Stomach smooth muscle (tissue), 2 donors: ENCODE measurements at regions not wholly inside any gene's neighbourhood (a gene's known extent, or its start where the extent isn't known, plus 50 kb on each side); places are given as distances from the start of the nearest gene placed in this dataset.

ENCODE experiments used
- H3K27ac ChIP-seq: one replicate; pipeline ENCODE4 v1.7.0; 2013; ENCODE audit warnings: mild to moderate bottlenecking, low read length, inconsistent platforms
- H3K27me3 ChIP-seq, 2 donors: one replicate each; pipeline ENCODE4 v1.7.0; 2013; ENCODE audit warnings: low read length in 2 of 2; ENCODE audit not compliant: insufficient read depth in 2 of 2, control insufficient read depth in 1 of 2
- H3K36me3 ChIP-seq, 2 donors: one replicate each; pipeline ENCODE4 v1.7.0; 2013; ENCODE audit warnings: low read length in 2 of 2; ENCODE audit not compliant: control insufficient read depth in 2 of 2, insufficient read depth in 2 of 2
- H3K4me1 ChIP-seq: one replicate; pipeline ENCODE4 v1.7.0; 2013; ENCODE audit warnings: low read length; ENCODE audit not compliant: control insufficient read depth, insufficient read depth
- H3K4me3 ChIP-seq, 2 donors: one replicate each; pipeline ENCODE4 v1.7.0; 2013; ENCODE audit warnings: low read length in 2 of 2
- H3K9ac ChIP-seq, 2 donors: one replicate each; pipeline ENCODE4 v1.7.0; 2013; ENCODE audit warnings: low read length in 2 of 2, mild to moderate bottlenecking in 1 of 2
- H3K9me3 ChIP-seq, 2 donors: one replicate each; pipeline ENCODE4 v1.7.0; 2013; ENCODE audit warnings: low read length in 2 of 2; ENCODE audit not compliant: control insufficient read depth in 2 of 2
- donor health status: healthy.
- donor health status: Pancreatic carcinoma.

GRCh38 chr3:168540726-168541125, 445.0 kb upstream of the GOLIM4 start:
- H3K9me3 ChIP-seq, result no peaks in the 10 kb centered on the region
- H3K27ac ChIP-seq, result no peak overlapping the region
- H3K27me3 ChIP-seq, result no peaks in the 10 kb centered on the region
- no peaks in the 10 kb centered on the region for H3K36me3 ChIP-seq
- H3K4me3 ChIP-seq, result no peak overlapping the region
- peaks cover 4% of the 10 kb centered on the region for H3K4me1 ChIP-seq
- H3K9ac ChIP-seq, result no peak overlapping the region

- H3K27ac ChIP-seq, result no peak overlapping the region
- H3K9me3 ChIP-seq, result no peaks in the 10 kb centered on the region
- no peak overlapping the region for H3K9ac ChIP-seq
- peaks cover 4% of the 10 kb centered on the region for H3K4me1 ChIP-seq
- H3K36me3 ChIP-seq, result no peaks in the 10 kb centered on the region
- no peak overlapping the region for H3K4me3 ChIP-seq
- no peaks in the 10 kb centered on the region for H3K27me3 ChIP-seq
These were observed 444.2 kb upstream of the GOLIM4 start for GRCh38 chr3:168539909-168540308.

GRCh38 chr3:168534761-168535160, 439.0 kb upstream of the GOLIM4 start:
- H3K9ac ChIP-seq, result no peak overlapping the region
- H3K9me3 ChIP-seq, result no peaks in the 10 kb centered on the region
- no peaks in the 10 kb centered on the region for H3K36me3 ChIP-seq
- no peaks in the 10 kb centered on the region for H3K4me1 ChIP-seq
- H3K4me3 ChIP-seq, result no peak overlapping the region
- no peaks in the 10 kb centered on the region for H3K27me3 ChIP-seq
- no peak overlapping the region for H3K27ac ChIP-seq

GRCh38 chr3:168533600-168533999, 437.9 kb upstream of the GOLIM4 start:
- H3K4me3 ChIP-seq, result no peak overlapping the region
- H3K27ac ChIP-seq, result no peak overlapping the region
- no peaks in the 10 kb centered on the region for H3K9me3 ChIP-seq
- no peaks in the 10 kb centered on the region for H3K4me1 ChIP-seq
- no peaks in the 10 kb centered on the region for H3K36me3 ChIP-seq
- H3K9ac ChIP-seq, result no peak overlapping the region
- H3K27me3 ChIP-seq, result no peaks in the 10 kb centered on the region

GRCh38 chr3:168532135-168532534, 436.4 kb upstream of the GOLIM4 start:
- Histone ChIP-seq H3K4me1 (no peaks in the 10 kb centered on the region), H3K36me3 (no peaks in the 10 kb centered on the region), H3K9ac (no peak overlapping the region), H3K4me3 (no peak overlapping the region), H3K27me3 (no peaks in the 10 kb centered on the region), H3K9me3 (no peaks in the 10 kb centered on the region), H3K27ac (no peak overlapping the region)

- Histone ChIP-seq H3K27me3 (no peaks in the 10 kb centered on the region), H3K9ac (no peak overlapping the region), H3K36me3 (no peaks in the 10 kb centered on the region), H3K27ac (no peak overlapping the region), H3K4me1 (no peaks in the 10 kb centered on the region), H3K4me3 (no peak overlapping the region), H3K9me3 (no peaks in the 10 kb centered on the region)
These were observed 435.4 kb upstream of the GOLIM4 start for GRCh38 chr3:168531116-168531515.

DNA sequence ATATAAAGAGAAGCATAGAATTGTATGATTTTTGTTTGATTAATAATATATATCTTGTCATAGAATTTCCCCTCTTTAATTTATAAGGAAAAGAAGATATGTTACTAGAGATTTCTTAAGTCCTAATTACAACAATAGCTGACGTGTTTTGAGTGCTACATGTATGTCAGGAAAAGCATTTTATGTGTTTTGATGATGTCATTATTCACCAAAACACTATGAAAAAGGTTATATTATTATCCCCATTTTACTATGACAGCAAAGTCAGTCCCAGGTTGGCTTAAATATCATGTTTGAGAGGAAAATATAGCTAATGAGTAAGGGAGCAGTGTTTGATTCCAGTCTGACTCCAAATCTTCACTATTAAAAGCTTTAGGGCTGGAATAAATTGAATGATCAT, 428.4 kb upstream of the GOLIM4 start:
- no peaks in the 10 kb centered on the region for H3K36me3 ChIP-seq
- H3K27ac ChIP-seq, result no peak overlapping the region
- no peaks in the 10 kb centered on the region for H3K4me1 ChIP-seq
- no peak overlapping the region for H3K9ac ChIP-seq
- no peak overlapping the region for H3K4me3 ChIP-seq
- H3K9me3 ChIP-seq, result no peaks in the 10 kb centered on the region
- H3K27me3 ChIP-seq, result no peaks in the 10 kb centered on the region

DNA sequence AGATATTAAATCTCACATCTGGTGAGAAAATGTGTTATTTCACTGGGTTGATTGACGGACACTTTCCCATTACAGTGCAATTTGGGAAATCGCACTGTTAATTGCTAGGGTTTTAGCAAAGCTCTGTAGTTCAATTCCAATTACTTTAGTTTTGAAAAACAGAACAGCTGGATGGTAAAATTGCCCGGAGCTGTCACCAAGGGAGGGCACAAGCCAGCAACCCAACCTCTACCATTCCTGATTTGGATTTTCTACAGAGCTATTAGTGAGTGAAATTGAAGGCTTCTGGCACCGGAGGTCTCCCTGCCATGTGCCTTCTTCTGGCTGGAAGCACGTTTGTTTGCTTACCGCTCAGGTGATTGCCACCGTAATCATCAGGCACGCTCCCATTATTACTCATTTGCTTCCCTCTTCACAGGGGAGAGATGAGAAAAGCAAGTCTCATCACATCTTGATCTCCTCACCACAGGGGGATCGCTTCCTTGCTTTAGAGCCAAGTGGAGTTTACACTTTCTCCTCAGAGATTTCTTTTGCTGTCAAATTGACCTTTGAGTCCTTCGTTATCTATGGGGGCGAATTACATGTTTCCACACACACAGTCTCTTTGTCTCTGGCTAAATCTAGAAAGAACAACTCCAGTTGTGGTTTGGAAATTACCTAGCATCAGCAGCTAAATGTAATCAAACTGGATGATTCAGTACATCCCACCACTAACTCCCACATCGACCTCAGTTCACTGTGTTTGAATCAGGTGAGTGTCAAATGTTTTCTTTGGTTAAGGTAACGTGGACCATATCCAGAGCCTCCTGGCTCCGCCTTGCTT, 421.7 kb upstream of the GOLIM4 start:
- no peaks in the 10 kb centered on the region for H3K9me3 ChIP-seq
- no peaks in the 10 kb centered on the region for H3K4me1 ChIP-seq
- H3K27me3 ChIP-seq, result no peaks in the 10 kb centered on the region
- no peak overlapping the region for H3K9ac ChIP-seq
- H3K27ac ChIP-seq, result no peak overlapping the region
- no peaks in the 10 kb centered on the region for H3K36me3 ChIP-seq
- no peak overlapping the region for H3K4me3 ChIP-seq

DNA sequence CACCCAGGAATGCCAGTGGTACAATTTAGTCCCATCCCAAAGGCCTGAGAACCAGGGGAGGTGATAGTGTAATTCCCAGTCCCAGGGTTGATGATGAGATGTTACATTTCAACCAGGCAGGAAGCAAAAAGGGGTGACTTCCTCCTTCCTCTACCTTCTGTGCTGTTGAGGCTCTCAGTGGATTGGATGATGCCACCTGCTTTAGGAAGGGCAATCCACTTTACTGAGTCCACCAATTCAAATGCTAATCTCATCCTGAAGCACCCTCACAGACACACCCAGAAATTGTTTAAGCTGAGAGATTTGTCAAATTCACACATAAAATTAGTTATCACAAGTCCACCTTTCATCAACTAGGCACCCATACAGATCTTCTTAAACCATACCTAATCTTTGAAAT, 418.5 kb upstream of the GOLIM4 start:
- Histone ChIP-seq H3K27me3 (no peaks in the 10 kb centered on the region), H3K4me3 (no peak overlapping the region), H3K36me3 (no peaks in the 10 kb centered on the region), H3K9ac (no peak overlapping the region), H3K9me3 (no peaks in the 10 kb centered on the region), H3K4me1 (no peaks in the 10 kb centered on the region), H3K27ac (no peak overlapping the region)

DNA sequence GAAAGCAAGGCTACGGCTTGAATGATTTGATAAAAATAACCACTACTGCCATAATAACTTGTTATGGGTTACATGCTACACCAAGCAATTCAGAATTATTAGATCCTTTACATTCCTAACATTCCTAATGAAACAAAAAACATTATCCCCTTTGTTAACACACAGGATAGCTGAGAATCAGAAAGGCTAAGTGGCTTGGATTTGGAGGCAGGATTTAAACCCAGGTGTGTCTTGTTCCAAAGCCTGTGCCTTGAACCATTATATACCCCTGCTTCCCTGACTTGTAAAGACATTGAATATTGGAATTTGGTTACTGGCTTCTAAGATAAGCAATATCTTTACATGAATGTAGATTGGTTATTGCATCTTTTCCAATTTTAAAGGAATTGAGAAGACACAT, 417.1 kb upstream of the GOLIM4 start:
- Histone ChIP-seq H3K27me3 (no peaks in the 10 kb centered on the region), H3K36me3 (no peaks in the 10 kb centered on the region), H3K27ac (no peak overlapping the region), H3K9ac (no peak overlapping the region), H3K4me3 (no peak overlapping the region), H3K4me1 (no peaks in the 10 kb centered on the region), H3K9me3 (no peaks in the 10 kb centered on the region)

GRCh38 chr3:168511428-168512014, 415.8 kb upstream of the GOLIM4 start:
- H3K27ac ChIP-seq, result no peak overlapping the region
- H3K9me3 ChIP-seq, result no peaks in the 10 kb centered on the region
- H3K27me3 ChIP-seq, result no peaks in the 10 kb centered on the region
- H3K4me1 ChIP-seq, result no peaks in the 10 kb centered on the region
- no peak overlapping the region for H3K4me3 ChIP-seq
- no peaks in the 10 kb centered on the region for H3K36me3 ChIP-seq
- H3K9ac ChIP-seq, result no peak overlapping the region
